H9 (cell line): ENCODE measurements at regions not wholly inside any gene's neighbourhood (a gene's known extent, or its start where the extent isn't known, plus 50 kb on each side); places are given as distances from the start of the nearest gene placed in this dataset.

ENCODE experiments used
- DNase-seq: peaks from one replicate; pipeline ENCODE4 v3.0.0-alpha.2; 2017
- H2AFZ ChIP-seq: one replicate; pipeline ENCODE4 v1.6.1; 2013; ENCODE audit warnings: mild to moderate bottlenecking, low read length, control low read depth, moderate library complexity
- H2AK5ac ChIP-seq: 2 replicates; pipeline ENCODE4 v1.6.1; 2013; ENCODE audit warnings: low read length, control low read depth, mixed read lengths; ENCODE audit not compliant: insufficient read length
- H2BK120ac ChIP-seq: one replicate; pipeline ENCODE4 v1.6.1; 2013; ENCODE audit warnings: low read depth, mild to moderate bottlenecking, low read length, control low read depth, inconsistent platforms; ENCODE audit not compliant: poor library complexity, severe bottlenecking
- H2BK12ac ChIP-seq: 2 replicates; pipeline ENCODE4 v1.6.1; 2013; ENCODE audit warnings: low read length, control low read depth, mixed read lengths, low read depth; ENCODE audit not compliant: insufficient read length
- H2BK15ac ChIP-seq: 2 replicates; pipeline ENCODE4 v1.6.1; 2013; ENCODE audit warnings: low read depth, low read length, control low read depth
- H2BK20ac ChIP-seq: one replicate; pipeline ENCODE4 v1.6.1; 2013; ENCODE audit warnings: low read depth, mild to moderate bottlenecking, low read length, control low read depth, inconsistent platforms; ENCODE audit not compliant: poor library complexity, severe bottlenecking
- H2BK5ac ChIP-seq: 2 replicates; pipeline ENCODE4 v1.6.1; 2013; ENCODE audit warnings: low read length, control low read depth, mixed read lengths; ENCODE audit not compliant: insufficient read length
- H3K14ac ChIP-seq: 2 replicates; pipeline ENCODE4 v1.6.1; 2013; ENCODE audit warnings: low read length, control low read depth; ENCODE audit not compliant: insufficient read depth
- H3K18ac ChIP-seq: 2 replicates; pipeline ENCODE4 v1.6.1; 2013; ENCODE audit warnings: low read depth, mild to moderate bottlenecking, mixed read lengths, low read length, control low read depth; ENCODE audit not compliant: insufficient read length
- H3K23ac ChIP-seq: 2 replicates; pipeline ENCODE4 v1.6.1; 2013; ENCODE audit warnings: low read length, control low read depth, mixed read lengths, low read depth; ENCODE audit not compliant: insufficient read length
- H3K23me2 ChIP-seq: 2 replicates; pipeline ENCODE4 v1.6.1; 2013; ENCODE audit warnings: low read depth, mild to moderate bottlenecking, mixed read lengths, low read length, control low read depth; ENCODE audit not compliant: insufficient read length, poor library complexity, severe bottlenecking
- H3K27ac ChIP-seq: 2 replicates; pipeline ENCODE4 v1.5.1; 2013; ENCODE audit warnings: low read length, control low read depth, mixed read lengths, low read depth; ENCODE audit not compliant: insufficient read length
- H3K27me3 ChIP-seq: 2 replicates; pipeline ENCODE4 v1.6.1; 2013; ENCODE audit warnings: low read length, control low read depth, inconsistent platforms; ENCODE audit not compliant: insufficient read depth
- H3K4ac ChIP-seq: 2 replicates; pipeline ENCODE4 v1.6.1; 2013; ENCODE audit warnings: low read depth, mild to moderate bottlenecking, control low read depth, inconsistent platforms, low read length, moderate library complexity
- H3K4me1 ChIP-seq: 2 replicates; pipeline ENCODE4 v1.6.1; 2013; ENCODE audit warnings: low read length, control low read depth, inconsistent platforms; ENCODE audit not compliant: insufficient read depth
- H3K4me2 ChIP-seq: 2 replicates; pipeline ENCODE4 v1.6.1; 2013; ENCODE audit warnings: low read length, control low read depth, mixed read lengths; ENCODE audit not compliant: insufficient read length, insufficient read depth
- H3K56ac ChIP-seq: 2 replicates; pipeline ENCODE4 v1.6.1; 2013; ENCODE audit warnings: low read depth, mild to moderate bottlenecking, mixed read lengths, low read length, control low read depth; ENCODE audit not compliant: insufficient read length
- H3K79me1 ChIP-seq: 2 replicates; pipeline ENCODE4 v1.6.1; 2013; ENCODE audit warnings: low read depth, mild to moderate bottlenecking, moderate library complexity, low read length, control low read depth, inconsistent platforms; ENCODE audit not compliant: insufficient read depth, poor library complexity, severe bottlenecking
- H3K79me2 ChIP-seq: 2 replicates; pipeline ENCODE4 v1.6.1; 2013; ENCODE audit warnings: low read length, control low read depth, inconsistent platforms; ENCODE audit not compliant: insufficient read depth
- H3K9ac ChIP-seq: 2 replicates; pipeline ENCODE4 v1.6.1; 2013; ENCODE audit warnings: low read length, control low read depth, mixed read lengths; ENCODE audit not compliant: insufficient read length; ENCODE audit errors: extremely low read depth
- H3K9me3 ChIP-seq: one replicate; pipeline ENCODE4 v1.6.1; 2013; ENCODE audit warnings: low read depth, low read length, inconsistent platforms; ENCODE audit not compliant: control insufficient read depth
- H3T11ph ChIP-seq: one replicate; pipeline ENCODE4 v1.6.1; 2013; ENCODE audit warnings: mild to moderate bottlenecking, low read length, control low read depth, inconsistent platforms
- H4K20me1 ChIP-seq: one replicate; pipeline ENCODE4 v1.6.1; 2013; ENCODE audit not compliant: control insufficient read depth, insufficient read length, insufficient read depth
- H4K5ac ChIP-seq: 2 replicates; pipeline ENCODE4 v1.6.1; 2013; ENCODE audit warnings: low read depth, mild to moderate bottlenecking, mixed read lengths, low read length, control low read depth; ENCODE audit not compliant: insufficient read length
- H4K8ac ChIP-seq: replicated peaks from 2 replicates; pipeline ENCODE4 v1.6.1; 2013; ENCODE audit warnings: low read length, control low read depth, mixed read lengths, low read depth; ENCODE audit not compliant: insufficient read length
- H4K91ac ChIP-seq: 2 replicates; pipeline ENCODE4 v1.6.1; 2013; ENCODE audit warnings: low read depth, mild to moderate bottlenecking, moderate library complexity, mixed read lengths, low read length, control low read depth; ENCODE audit not compliant: insufficient read length
- H3K27ac Mint-ChIP-seq, 3 experiments: 2 replicates in 2 of 3; 3 replicates in 1 of 3; pipeline ENCODE4 v1.8.0; 2020 to 2021; ENCODE audit warnings: mixed read lengths in 3 of 3, mild to moderate bottlenecking in 1 of 3, moderate library complexity in 1 of 3
- H3K27me3 Mint-ChIP-seq: 2 replicates; pipeline ENCODE4 v1.8.0; 2021; ENCODE audit warnings: low read depth, mild to moderate bottlenecking, moderate library complexity, mixed read lengths
- H3K36me3 Mint-ChIP-seq, 3 experiments: 2 replicates in 2 of 3; 3 replicates in 1 of 3; pipeline ENCODE4 v1.8.0; 2020 to 2021; ENCODE audit warnings: low read depth in 3 of 3, mixed read lengths in 3 of 3; ENCODE audit not compliant: insufficient read depth in 1 of 3
- H3K4me1 Mint-ChIP-seq, 2 experiments: 2 replicates each; pipeline ENCODE4 v1.8.0; 2020; ENCODE audit warnings: mixed read lengths in 2 of 2
- H3K4me3 Mint-ChIP-seq, 2 experiments: 2 replicates in 1 of 2; 3 replicates in 1 of 2; pipeline ENCODE4 v1.8.0; 2020 to 2021; ENCODE audit warnings: mild to moderate bottlenecking in 2 of 2, mixed read lengths in 2 of 2, moderate library complexity in 1 of 2
- H3K9me3 Mint-ChIP-seq, 2 experiments: 2 replicates in 1 of 2; 3 replicates in 1 of 2; pipeline ENCODE4 v1.8.0; 2020; ENCODE audit warnings: mild to moderate bottlenecking in 2 of 2, mixed read lengths in 2 of 2, moderate library complexity in 1 of 2
- WGBS: extraction: QIAGEN DNeasy Blood & Tissue Kit; methylation state at CpG from one replicate; pipeline ENCODE4 v1.1.7; 2013; ENCODE audit warnings: missing lambda C conversion rate, low lambda C conversion rate, mixed read lengths; ENCODE audit not compliant: insufficient read length; ENCODE audit errors: extremely low coverage; 5-methylcytosine and 5-hydroxymethylcytosine counted together
- TF ChIP-seq, protein P1 (sequence below): fragments of 200-600 bp; sonication (generic); conservative IDR thresholded peaks from 3 replicates; pipeline ENCODE4 v1.8.0; 2021; ENCODE audit warnings: antibody characterized with exemption, mild to moderate bottlenecking

DNA sequence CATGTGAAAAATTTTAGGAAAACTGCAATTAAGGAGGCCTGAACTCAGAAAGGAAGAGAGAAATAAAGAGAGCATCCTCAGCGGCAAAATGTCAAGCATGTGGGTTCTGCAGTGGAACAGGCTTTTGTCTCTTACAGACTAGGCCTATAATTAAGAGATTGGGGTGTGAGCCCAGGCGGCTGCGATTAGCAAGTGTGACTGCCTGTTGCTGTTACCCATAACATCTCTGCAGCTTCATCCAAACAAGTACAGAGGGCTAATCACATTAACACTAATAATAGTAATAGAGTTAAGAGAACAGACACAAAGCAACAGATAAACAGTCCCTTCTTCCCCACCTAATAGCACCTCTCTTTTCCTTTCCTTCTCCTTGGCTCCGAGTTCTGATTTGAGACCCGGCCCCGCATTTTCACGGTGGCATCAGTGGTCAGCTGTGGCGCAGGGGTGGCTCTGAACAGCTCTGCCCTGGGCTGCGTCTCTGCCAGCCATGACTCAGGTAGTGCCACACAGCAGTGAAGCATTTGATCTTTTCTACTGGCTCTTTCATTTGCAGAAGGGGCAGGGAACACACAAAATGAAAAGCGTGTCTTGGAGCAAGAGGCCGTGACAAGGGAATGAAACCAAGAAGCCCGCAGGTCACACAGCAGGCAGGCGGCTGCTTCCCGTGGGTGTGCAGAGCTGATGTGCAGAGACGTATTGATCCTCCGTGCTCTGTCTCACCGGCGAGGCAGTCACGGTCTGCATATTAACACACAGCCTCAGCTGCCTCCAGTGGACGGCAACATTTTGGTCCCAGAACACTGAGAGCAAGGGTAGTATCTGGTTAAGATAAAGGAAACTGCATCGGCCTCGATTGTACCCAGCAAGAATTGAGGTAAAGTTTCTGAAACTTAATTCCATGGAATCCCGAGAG lies 103.1 kb downstream of the KLF6 start:
- Histone ChIP-seq H3K23me2 (no peaks in the 10 kb centered on the region), H3K9ac (no peak overlapping the region), H4K5ac (no peak overlapping the region), H3K27me3 (no peaks in the 10 kb centered on the region), H4K8ac (no peak overlapping the region), H3K4ac (no peak overlapping the region), H2BK20ac (no peak overlapping the region), H3K18ac (no peak overlapping the region), H3K56ac (no peak overlapping the region), H3K4me1 (no peaks in the 10 kb centered on the region), H3K79me2 (no peaks in the 10 kb centered on the region), H3K4me2 (no peak overlapping the region), H2AFZ (no peak overlapping the region), H2BK5ac (no peak overlapping the region), H2BK15ac (no peak overlapping the region), H2AK5ac (no peak overlapping the region), H3K14ac (no peak overlapping the region), H4K20me1 (no peaks in the 10 kb centered on the region), H3K23ac (no peak overlapping the region), H2BK12ac (no peak overlapping the region), H3K9me3 (no peaks in the 10 kb centered on the region), H3T11ph (no peak overlapping the region), H3K79me1 (no peaks in the 10 kb centered on the region), H3K27ac (no peak overlapping the region), H4K91ac (no peak overlapping the region), H2BK120ac (no peak overlapping the region)
- DNase-seq: no peak
- H3K4me1 Mint-ChIP-seq: no peaks in the 10 kb centered on the region
- TF ChIP-seq, protein P1, sequence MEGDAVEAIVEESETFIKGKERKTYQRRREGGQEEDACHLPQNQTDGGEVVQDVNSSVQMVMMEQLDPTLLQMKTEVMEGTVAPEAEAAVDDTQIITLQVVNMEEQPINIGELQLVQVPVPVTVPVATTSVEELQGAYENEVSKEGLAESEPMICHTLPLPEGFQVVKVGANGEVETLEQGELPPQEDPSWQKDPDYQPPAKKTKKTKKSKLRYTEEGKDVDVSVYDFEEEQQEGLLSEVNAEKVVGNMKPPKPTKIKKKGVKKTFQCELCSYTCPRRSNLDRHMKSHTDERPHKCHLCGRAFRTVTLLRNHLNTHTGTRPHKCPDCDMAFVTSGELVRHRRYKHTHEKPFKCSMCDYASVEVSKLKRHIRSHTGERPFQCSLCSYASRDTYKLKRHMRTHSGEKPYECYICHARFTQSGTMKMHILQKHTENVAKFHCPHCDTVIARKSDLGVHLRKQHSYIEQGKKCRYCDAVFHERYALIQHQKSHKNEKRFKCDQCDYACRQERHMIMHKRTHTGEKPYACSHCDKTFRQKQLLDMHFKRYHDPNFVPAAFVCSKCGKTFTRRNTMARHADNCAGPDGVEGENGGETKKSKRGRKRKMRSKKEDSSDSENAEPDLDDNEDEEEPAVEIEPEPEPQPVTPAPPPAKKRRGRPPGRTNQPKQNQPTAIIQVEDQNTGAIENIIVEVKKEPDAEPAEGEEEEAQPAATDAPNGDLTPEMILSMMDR: no peak
- H3K9me3 Mint-ChIP-seq: no peaks in the 10 kb centered on the region
- peak overlapping the region in 1 of 3 experiments; percentile 28; a peak in 3 of 7 replicates for H3K27ac Mint-ChIP-seq
- H3K36me3 Mint-ChIP-seq: no peaks in the 10 kb centered on the region
- WGBS: no CpG with 5 or more reads among the region's 23 CpGs
- no peaks in the 10 kb centered on the region for H3K27me3 Mint-ChIP-seq
- H3K4me3 Mint-ChIP-seq: no peak overlapping the region
